Smooth muscle cell (in vitro differentiated cells): ENCODE measurements at regions not wholly inside any gene's neighbourhood (a gene's known extent, or its start where the extent isn't known, plus 50 kb on each side); places are given as distances from the start of the nearest gene placed in this dataset.
A peak's percentile ranks its signal among the peaks of the same experiment; 100 is the strongest.

ENCODE experiments used
- DNase-seq: peaks from one replicate; lab custom pipeline; 2025; ENCODE audit not compliant: unreplicated experiment; lab: John Stamatoyannopoulos, UW
- H2AFZ ChIP-seq: fragments of 200-600 bp; sonication (generic); 2 replicates; pipeline ENCODE4 v1.6.0; 2016; ENCODE audit warnings: antibody characterized with exemption, low read depth, mild to moderate bottlenecking
- H3F3A ChIP-seq: fragments of 200-600 bp; sonication (generic); 2 replicates; pipeline ENCODE4 v1.6.0; 2017; ENCODE audit warnings: antibody characterized with exemption, low read depth
- H3K27ac ChIP-seq: fragments of 200-600 bp; sonication (generic); 2 replicates; pipeline ENCODE4 v1.5.1; 2016; ENCODE audit warnings: low read depth, mild to moderate bottlenecking
- H3K27me3 ChIP-seq: fragments of 200-600 bp; sonication (generic); 2 replicates; pipeline ENCODE4 v1.6.1; 2016; ENCODE audit warnings: low read depth, mild to moderate bottlenecking
- H3K36me3 ChIP-seq: fragments of 200-600 bp; sonication (generic); 2 replicates; pipeline ENCODE4 v1.5.1; 2016; ENCODE audit warnings: low read depth
- H3K4me1 ChIP-seq: fragments of 200-600 bp; sonication (generic); 2 replicates; pipeline ENCODE4 v1.5.1; 2016; ENCODE audit warnings: low read depth
- H3K4me2 ChIP-seq: fragments of 200-600 bp; sonication (generic); 2 replicates; pipeline ENCODE4 v1.6.0; 2016; ENCODE audit warnings: mild to moderate bottlenecking
- H3K4me3 ChIP-seq: fragments of 200-600 bp; sonication (generic); 2 replicates; pipeline ENCODE4 v1.5.1; 2016; ENCODE audit warnings: mild to moderate bottlenecking
- H3K79me2 ChIP-seq: fragments of 200-600 bp; sonication (generic); 2 replicates; pipeline ENCODE4 v1.6.0; 2016; ENCODE audit warnings: low read depth, mild to moderate bottlenecking
- H3K9ac ChIP-seq: fragments of 200-600 bp; sonication (generic); 2 replicates; pipeline ENCODE4 v1.6.0; 2016; ENCODE audit warnings: low read depth
- H3K9me3 ChIP-seq: fragments of 200-600 bp; sonication (generic); replicated peaks from 2 replicates; pipeline ENCODE4 v1.5.1; 2016; ENCODE audit warnings: low read depth
- H4K20me1 ChIP-seq: fragments of 200-600 bp; sonication (generic); 2 replicates; pipeline ENCODE4 v1.6.0; 2016; ENCODE audit warnings: low read depth
- CTCF ChIP-seq: fragments of 200-600 bp; sonication (generic); IDR thresholded peaks from 2 replicates; pipeline ENCODE4 v1.5.1; 2017; ENCODE audit warnings: borderline replicate concordance, mild to moderate bottlenecking, antibody characterized with exemption; ENCODE audit not compliant: insufficient read depth, poor library complexity, severe bottlenecking
- WGBS: methylation state at CpG from one replicate; pipeline ENCODE4 v1.1.7; 2016; ENCODE audit warnings: low lambda C conversion rate; 5-methylcytosine and 5-hydroxymethylcytosine counted together

GRCh38 chr12:105985383-105985782 is 153.4 kb downstream of the NUAK1 start:
- Histone ChIP-seq H2AFZ (no peak overlapping the region), H3K4me2 (no peak overlapping the region), H3K36me3 (no peaks in the 10 kb centered on the region), H3K27ac (no peak overlapping the region), H3K79me2 (no peaks in the 10 kb centered on the region), H3K4me1 (no peaks in the 10 kb centered on the region), H3K27me3 (no peaks in the 10 kb centered on the region), H3K4me3 (no peak overlapping the region), H3F3A (no peaks in the 10 kb centered on the region), H3K9me3 (no peaks in the 10 kb centered on the region), H3K9ac (no peak overlapping the region), H4K20me1 (no peaks in the 10 kb centered on the region)
- TF ChIP-seq CTCF, result no peak
- no peak for DNase-seq
- WGBS, result 95% methylated on average over 2 of the region's 2 CpGs

- TF ChIP-seq CTCF, result no peak
Observed at GRCh38 chr12:105986779-105987684, 151.7 kb downstream of the NUAK1 start.

GRCh38 chr12:105987685-105988035 is 151.1 kb downstream of the NUAK1 start:
- no peaks in the 10 kb centered on the region for H3K79me2 ChIP-seq

More at GRCh38 chr12:105986779-105987684, 151.7 kb downstream of the NUAK1 start:
- 23% methylated on average over 4 of the region's 4 CpGs for WGBS
- Histone ChIP-seq H3K27me3 (no peaks in the 10 kb centered on the region), H3K9me3 (no peaks in the 10 kb centered on the region), H3K9ac (peak overlapping the region; percentile 77), H3K4me2 (peak overlapping the region; percentile 18), H2AFZ (no peak overlapping the region), H3K79me2 (no peaks in the 10 kb centered on the region), H3K27ac (peak overlapping the region; percentile 92), H3K4me1 (peaks cover 2% of the 10 kb centered on the region), H3K36me3 (no peaks in the 10 kb centered on the region), H3F3A (peaks cover 4% of the 10 kb centered on the region), H4K20me1 (no peaks in the 10 kb centered on the region), H3K4me3 (no peak overlapping the region)
- DNase-seq, result no peak

More at GRCh38 chr12:105987685-105988035, 151.1 kb downstream of the NUAK1 start:
- H2AFZ ChIP-seq, result no peak overlapping the region
- no peaks in the 10 kb centered on the region for H4K20me1 ChIP-seq
- H3K36me3 ChIP-seq, result no peaks in the 10 kb centered on the region
- no peak for DNase-seq
- H3K4me2 ChIP-seq, result peak overlapping the region; percentile 17
- peak overlapping the region; percentile 59 for H3K9ac ChIP-seq
- 64% methylated on average over 3 of the region's 3 CpGs for WGBS
- TF ChIP-seq CTCF, result no peak
- H3K9me3 ChIP-seq, result no peaks in the 10 kb centered on the region
- no peaks in the 10 kb centered on the region for H3K27me3 ChIP-seq
- H3K4me3 ChIP-seq, result no peak overlapping the region
- peaks cover 8% of the 10 kb centered on the region for H3K4me1 ChIP-seq
- H3F3A ChIP-seq, result peaks cover 9% of the 10 kb centered on the region
- H3K27ac ChIP-seq, result peak overlapping the region; percentile 92
